OCI-LY3 (cell line): ENCODE measurements at regions not wholly inside any gene's neighbourhood (a gene's known extent, or its start where the extent isn't known, plus 50 kb on each side); places are given as distances from the start of the nearest gene placed in this dataset.

Source experiments
- H2AFZ ChIP-seq: fragments of 200-600, 300-600 bp; shearing (Covaris generic); 2 replicates; pipeline ENCODE4 v1.6.0; 2014; ENCODE audit warnings: antibody characterized with exemption, low read depth, low read length
- H3K27ac ChIP-seq: fragments of 200-600, 300-600 bp; sonication (generic); 2 replicates; pipeline ENCODE4 v1.5.1; 2014; ENCODE audit warnings: mild to moderate bottlenecking, low read length, moderate library complexity, mixed read lengths
- H3K27me3 ChIP-seq: fragments of 200-600, 300-600 bp; sonication (generic); 2 replicates; pipeline ENCODE4 v1.6.1; 2014; ENCODE audit warnings: low read depth, low read length, mixed read lengths
- H3K36me3 ChIP-seq: fragments of 200-600, 300-600 bp; sonication (generic); replicated peaks from 2 replicates; pipeline ENCODE3; 2014; ENCODE audit warnings: low read depth, low read length, mixed read lengths
- H3K4me1 ChIP-seq: fragments of 300-600, 200-600 bp; sonication (generic); 2 replicates; pipeline ENCODE4 v1.6.1; 2014; ENCODE audit warnings: low read length, mixed read lengths
- H3K4me2 ChIP-seq: fragments of 200-600, 300-600 bp; sonication (generic); 2 replicates; pipeline ENCODE4 v1.6.1; 2014; ENCODE audit warnings: low read length, mixed read lengths
- H3K4me3 ChIP-seq: fragments of 300-600, 200-600 bp; sonication (generic); 2 replicates; pipeline ENCODE4 v1.5.1; 2014; ENCODE audit warnings: antibody characterized with exemption, mild to moderate bottlenecking, low read length, moderate library complexity
- H3K79me2 ChIP-seq: fragments of 300-600, 200-600 bp; shearing (Covaris generic); 2 replicates; pipeline ENCODE4 v1.6.1; 2014; ENCODE audit warnings: mild to moderate bottlenecking, low read length, mixed read lengths
- H3K9ac ChIP-seq: fragments of 300-600, 200-600 bp; shearing (Covaris generic); 2 replicates; pipeline ENCODE4 v1.6.0; 2014; ENCODE audit warnings: mild to moderate bottlenecking, low read length, moderate library complexity
- H3K9me3 ChIP-seq: fragments of 200-600, 300-600 bp; shearing (Covaris generic); 2 replicates; pipeline ENCODE4 v1.6.1; 2014; ENCODE audit warnings: low read length, mixed read lengths; ENCODE audit not compliant: insufficient read depth
- H4K20me1 ChIP-seq: fragments of 200-600, 300-600 bp; sonication (generic); 2 replicates; pipeline ENCODE4 v1.6.1; 2016; ENCODE audit warnings: low read length, mixed read lengths; ENCODE audit not compliant: insufficient read depth
- CTCF ChIP-seq: fragments of 200-600, 300-600 bp; sonication (generic); IDR thresholded peaks from 2 replicates; pipeline ENCODE4 v1.5.1; 2014; ENCODE audit warnings: antibody characterized with exemption, low read length, low read depth
- EZH2phosphoT487 ChIP-seq: fragments of 200-600 bp; shearing (Covaris generic); IDR thresholded peaks from 2 replicates; pipeline ENCODE4 v1.6.1; 2018; ENCODE audit warnings: antibody characterized with exemption, mixed run types, low read depth

DNA sequence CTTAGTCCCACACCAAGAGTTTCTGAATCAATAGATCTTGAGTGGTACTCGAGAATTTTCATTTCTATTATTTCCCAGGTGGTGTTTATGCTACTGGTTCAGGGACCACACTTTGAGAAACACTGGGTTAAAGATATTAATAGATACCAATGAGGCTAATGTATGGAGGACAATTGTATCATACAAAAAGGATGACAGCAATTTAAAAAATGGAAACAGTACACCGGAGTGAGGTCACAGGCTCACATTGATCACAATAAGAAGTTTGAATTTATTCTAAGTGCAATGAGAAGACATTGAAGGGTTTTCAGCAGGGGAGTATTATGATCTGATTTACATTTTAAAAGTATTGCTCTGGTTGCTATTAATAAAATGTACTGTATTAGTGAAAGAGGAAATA, 488.3 kb downstream of the PCDH17 start:
- Histone ChIP-seq H4K20me1 (no peaks in the 10 kb centered on the region), H3K4me1 (no peaks in the 10 kb centered on the region), H3K36me3 (no peaks in the 10 kb centered on the region), H3K4me3 (no peak overlapping the region), H3K4me2 (no peak overlapping the region), H3K27ac (no peak overlapping the region), H2AFZ (no peak overlapping the region), H3K79me2 (no peaks in the 10 kb centered on the region), H3K27me3 (no peaks in the 10 kb centered on the region), H3K9me3 (no peaks in the 10 kb centered on the region), H3K9ac (no peak overlapping the region)
- TF ChIP-seq CTCF (no peak), EZH2phosphoT487 (no peak)

DNA sequence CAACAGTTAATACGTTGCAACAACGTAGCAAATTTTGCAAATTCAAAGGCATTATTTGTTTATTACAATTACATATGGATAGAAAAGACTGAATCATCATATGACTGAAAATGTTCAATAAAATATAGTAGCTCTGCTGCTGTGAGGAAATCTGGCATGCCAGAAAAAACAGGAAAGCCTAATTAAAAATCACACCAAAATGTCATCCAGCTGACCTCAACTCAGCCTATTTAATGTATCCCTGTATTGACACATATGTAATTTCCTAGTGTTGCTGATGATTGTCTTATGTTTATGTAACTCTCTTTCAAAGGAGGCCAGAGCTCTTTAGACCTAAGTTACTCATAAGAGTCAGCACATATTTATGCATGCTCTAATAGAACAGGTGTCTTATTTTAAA, 495.0 kb downstream of the PCDH17 start:
- TF ChIP-seq EZH2phosphoT487 (no peak), CTCF (no peak)
- Histone ChIP-seq H3K79me2 (no peaks in the 10 kb centered on the region), H3K9me3 (no peaks in the 10 kb centered on the region), H3K27ac (no peak overlapping the region), H3K4me1 (no peaks in the 10 kb centered on the region), H3K4me3 (no peak overlapping the region), H4K20me1 (no peaks in the 10 kb centered on the region), H3K27me3 (no peaks in the 10 kb centered on the region), H3K9ac (no peak overlapping the region), H2AFZ (no peak overlapping the region), H3K36me3 (no peaks in the 10 kb centered on the region), H3K4me2 (no peak overlapping the region)

DNA sequence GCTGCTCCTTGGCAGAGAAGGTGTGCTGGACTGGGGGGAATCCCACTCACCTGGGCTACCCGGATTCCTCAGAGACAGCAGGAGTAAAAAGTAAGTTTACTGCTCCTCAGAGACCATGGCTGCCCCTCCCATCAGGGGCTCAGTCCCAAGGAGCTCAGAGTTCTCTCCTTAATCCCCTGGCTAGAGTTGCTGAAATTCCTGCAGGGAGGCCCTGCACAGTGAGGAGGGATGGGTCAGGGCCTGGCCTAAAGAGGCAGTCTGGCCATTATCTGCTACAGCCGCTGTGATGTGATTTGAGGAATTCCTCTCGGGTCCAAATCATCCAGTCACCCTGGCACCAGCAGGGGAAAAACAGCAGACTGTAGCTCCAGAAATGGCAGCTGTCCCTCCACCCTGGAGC, 502.5 kb downstream of the PCDH17 start:
- Histone ChIP-seq H3K9ac (no peak overlapping the region), H2AFZ (no peak overlapping the region), H3K27ac (no peak overlapping the region), H4K20me1 (no peaks in the 10 kb centered on the region), H3K79me2 (no peaks in the 10 kb centered on the region), H3K36me3 (no peaks in the 10 kb centered on the region), H3K4me3 (no peak overlapping the region), H3K4me1 (no peaks in the 10 kb centered on the region), H3K9me3 (no peaks in the 10 kb centered on the region), H3K27me3 (no peaks in the 10 kb centered on the region), H3K4me2 (no peak overlapping the region)
- TF ChIP-seq EZH2phosphoT487 (no peak), CTCF (no peak)

GRCh38 chr13:58134525-58134924, 503.0 kb downstream of the PCDH17 start:
- Histone ChIP-seq H3K27ac (no peak overlapping the region), H3K79me2 (no peaks in the 10 kb centered on the region), H4K20me1 (no peaks in the 10 kb centered on the region), H2AFZ (no peak overlapping the region), H3K4me1 (no peaks in the 10 kb centered on the region), H3K36me3 (no peaks in the 10 kb centered on the region), H3K9ac (no peak overlapping the region), H3K27me3 (no peaks in the 10 kb centered on the region), H3K9me3 (no peaks in the 10 kb centered on the region), H3K4me3 (no peak overlapping the region), H3K4me2 (no peak overlapping the region)
- no peak for TF ChIP-seq CTCF
- TF ChIP-seq EZH2phosphoT487, result no peak
